H9 (cell line): ENCODE measurements at regions not wholly inside any gene's neighbourhood (a gene's known extent, or its start where the extent isn't known, plus 50 kb on each side); places are given as distances from the start of the nearest gene placed in this dataset.

ENCODE experiments used
- DNase-seq: peaks from one replicate; pipeline ENCODE4 v3.0.0-alpha.2; 2017
- H2AFZ ChIP-seq: one replicate; pipeline ENCODE4 v1.6.1; 2013; ENCODE audit warnings: mild to moderate bottlenecking, low read length, control low read depth, moderate library complexity
- H2AK5ac ChIP-seq: 2 replicates; pipeline ENCODE4 v1.6.1; 2013; ENCODE audit warnings: low read length, control low read depth, mixed read lengths; ENCODE audit not compliant: insufficient read length
- H2BK120ac ChIP-seq: one replicate; pipeline ENCODE4 v1.6.1; 2013; ENCODE audit warnings: low read depth, mild to moderate bottlenecking, low read length, control low read depth, inconsistent platforms; ENCODE audit not compliant: poor library complexity, severe bottlenecking
- H2BK12ac ChIP-seq: 2 replicates; pipeline ENCODE4 v1.6.1; 2013; ENCODE audit warnings: low read length, control low read depth, mixed read lengths, low read depth; ENCODE audit not compliant: insufficient read length
- H2BK15ac ChIP-seq: 2 replicates; pipeline ENCODE4 v1.6.1; 2013; ENCODE audit warnings: low read depth, low read length, control low read depth
- H2BK20ac ChIP-seq: one replicate; pipeline ENCODE4 v1.6.1; 2013; ENCODE audit warnings: low read depth, mild to moderate bottlenecking, low read length, control low read depth, inconsistent platforms; ENCODE audit not compliant: poor library complexity, severe bottlenecking
- H2BK5ac ChIP-seq: 2 replicates; pipeline ENCODE4 v1.6.1; 2013; ENCODE audit warnings: low read length, control low read depth, mixed read lengths; ENCODE audit not compliant: insufficient read length
- H3K14ac ChIP-seq: 2 replicates; pipeline ENCODE4 v1.6.1; 2013; ENCODE audit warnings: low read length, control low read depth; ENCODE audit not compliant: insufficient read depth
- H3K18ac ChIP-seq: 2 replicates; pipeline ENCODE4 v1.6.1; 2013; ENCODE audit warnings: low read depth, mild to moderate bottlenecking, mixed read lengths, low read length, control low read depth; ENCODE audit not compliant: insufficient read length
- H3K23ac ChIP-seq: 2 replicates; pipeline ENCODE4 v1.6.1; 2013; ENCODE audit warnings: low read length, control low read depth, mixed read lengths, low read depth; ENCODE audit not compliant: insufficient read length
- H3K23me2 ChIP-seq: 2 replicates; pipeline ENCODE4 v1.6.1; 2013; ENCODE audit warnings: low read depth, mild to moderate bottlenecking, mixed read lengths, low read length, control low read depth; ENCODE audit not compliant: insufficient read length, poor library complexity, severe bottlenecking
- H3K27ac ChIP-seq: 2 replicates; pipeline ENCODE4 v1.5.1; 2013; ENCODE audit warnings: low read length, control low read depth, mixed read lengths, low read depth; ENCODE audit not compliant: insufficient read length
- H3K27me3 ChIP-seq: 2 replicates; pipeline ENCODE4 v1.6.1; 2013; ENCODE audit warnings: low read length, control low read depth, inconsistent platforms; ENCODE audit not compliant: insufficient read depth
- H3K4ac ChIP-seq: 2 replicates; pipeline ENCODE4 v1.6.1; 2013; ENCODE audit warnings: low read depth, mild to moderate bottlenecking, control low read depth, inconsistent platforms, low read length, moderate library complexity
- H3K4me1 ChIP-seq: 2 replicates; pipeline ENCODE4 v1.6.1; 2013; ENCODE audit warnings: low read length, control low read depth, inconsistent platforms; ENCODE audit not compliant: insufficient read depth
- H3K4me2 ChIP-seq: 2 replicates; pipeline ENCODE4 v1.6.1; 2013; ENCODE audit warnings: low read length, control low read depth, mixed read lengths; ENCODE audit not compliant: insufficient read length, insufficient read depth
- H3K56ac ChIP-seq: 2 replicates; pipeline ENCODE4 v1.6.1; 2013; ENCODE audit warnings: low read depth, mild to moderate bottlenecking, mixed read lengths, low read length, control low read depth; ENCODE audit not compliant: insufficient read length
- H3K79me1 ChIP-seq: 2 replicates; pipeline ENCODE4 v1.6.1; 2013; ENCODE audit warnings: low read depth, mild to moderate bottlenecking, moderate library complexity, low read length, control low read depth, inconsistent platforms; ENCODE audit not compliant: insufficient read depth, poor library complexity, severe bottlenecking
- H3K79me2 ChIP-seq: 2 replicates; pipeline ENCODE4 v1.6.1; 2013; ENCODE audit warnings: low read length, control low read depth, inconsistent platforms; ENCODE audit not compliant: insufficient read depth
- H3K9ac ChIP-seq: 2 replicates; pipeline ENCODE4 v1.6.1; 2013; ENCODE audit warnings: low read length, control low read depth, mixed read lengths; ENCODE audit not compliant: insufficient read length; ENCODE audit errors: extremely low read depth
- H3K9me3 ChIP-seq: one replicate; pipeline ENCODE4 v1.6.1; 2013; ENCODE audit warnings: low read depth, low read length, inconsistent platforms; ENCODE audit not compliant: control insufficient read depth
- H3T11ph ChIP-seq: one replicate; pipeline ENCODE4 v1.6.1; 2013; ENCODE audit warnings: mild to moderate bottlenecking, low read length, control low read depth, inconsistent platforms
- H4K20me1 ChIP-seq: one replicate; pipeline ENCODE4 v1.6.1; 2013; ENCODE audit not compliant: control insufficient read depth, insufficient read length, insufficient read depth
- H4K5ac ChIP-seq: 2 replicates; pipeline ENCODE4 v1.6.1; 2013; ENCODE audit warnings: low read depth, mild to moderate bottlenecking, mixed read lengths, low read length, control low read depth; ENCODE audit not compliant: insufficient read length
- H4K8ac ChIP-seq: replicated peaks from 2 replicates; pipeline ENCODE4 v1.6.1; 2013; ENCODE audit warnings: low read length, control low read depth, mixed read lengths, low read depth; ENCODE audit not compliant: insufficient read length
- H4K91ac ChIP-seq: 2 replicates; pipeline ENCODE4 v1.6.1; 2013; ENCODE audit warnings: low read depth, mild to moderate bottlenecking, moderate library complexity, mixed read lengths, low read length, control low read depth; ENCODE audit not compliant: insufficient read length
- H3K27ac Mint-ChIP-seq, 3 experiments: 2 replicates in 2 of 3; 3 replicates in 1 of 3; pipeline ENCODE4 v1.8.0; 2020 to 2021; ENCODE audit warnings: mixed read lengths in 3 of 3, mild to moderate bottlenecking in 1 of 3, moderate library complexity in 1 of 3
- H3K27me3 Mint-ChIP-seq: 2 replicates; pipeline ENCODE4 v1.8.0; 2021; ENCODE audit warnings: low read depth, mild to moderate bottlenecking, moderate library complexity, mixed read lengths
- H3K36me3 Mint-ChIP-seq, 3 experiments: 2 replicates in 2 of 3; 3 replicates in 1 of 3; pipeline ENCODE4 v1.8.0; 2020 to 2021; ENCODE audit warnings: low read depth in 3 of 3, mixed read lengths in 3 of 3; ENCODE audit not compliant: insufficient read depth in 1 of 3
- H3K4me1 Mint-ChIP-seq, 2 experiments: 2 replicates each; pipeline ENCODE4 v1.8.0; 2020; ENCODE audit warnings: mixed read lengths in 2 of 2
- H3K4me3 Mint-ChIP-seq, 2 experiments: 2 replicates in 1 of 2; 3 replicates in 1 of 2; pipeline ENCODE4 v1.8.0; 2020 to 2021; ENCODE audit warnings: mild to moderate bottlenecking in 2 of 2, mixed read lengths in 2 of 2, moderate library complexity in 1 of 2
- H3K9me3 Mint-ChIP-seq, 2 experiments: 2 replicates in 1 of 2; 3 replicates in 1 of 2; pipeline ENCODE4 v1.8.0; 2020; ENCODE audit warnings: mild to moderate bottlenecking in 2 of 2, mixed read lengths in 2 of 2, moderate library complexity in 1 of 2
- CTCF ChIP-seq: fragments of 200-600 bp; sonication (generic); conservative IDR thresholded peaks from 3 replicates; pipeline ENCODE4 v1.8.0; 2021; ENCODE audit warnings: antibody characterized with exemption, mild to moderate bottlenecking
- WGBS: extraction: QIAGEN DNeasy Blood & Tissue Kit; methylation state at CpG from one replicate; pipeline ENCODE4 v1.1.7; 2013; ENCODE audit warnings: missing lambda C conversion rate, low lambda C conversion rate, mixed read lengths; ENCODE audit not compliant: insufficient read length; ENCODE audit errors: extremely low coverage; 5-methylcytosine and 5-hydroxymethylcytosine counted together

DNA sequence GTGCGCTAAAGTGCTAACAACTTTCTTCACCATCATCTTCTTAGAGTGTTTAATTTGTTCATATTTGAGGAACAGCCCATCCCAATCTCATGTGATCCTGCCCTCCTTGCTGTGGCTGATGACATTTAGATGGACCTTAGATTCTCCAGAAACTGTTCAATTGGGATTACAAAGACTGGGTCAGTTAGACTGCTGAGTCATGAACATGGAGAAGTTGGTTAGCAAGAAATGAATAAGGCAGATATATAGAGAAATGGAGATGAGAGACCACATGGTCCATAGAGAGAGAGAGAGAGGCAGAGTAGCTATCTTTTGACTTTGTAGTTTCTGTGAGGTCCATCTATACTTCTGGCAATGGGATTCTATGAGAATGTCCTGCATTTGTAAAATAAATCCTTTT, 275.9 kb downstream of the GLUD2 start:
- no peak for TF ChIP-seq CTCF
- no peak overlapping the region for H3K27ac Mint-ChIP-seq
- H3K4me3 Mint-ChIP-seq, result no peak overlapping the region
- Histone ChIP-seq H3K79me2 (no peaks in the 10 kb centered on the region), H2AK5ac (no peak overlapping the region), H3K23ac (no peak overlapping the region), H2BK120ac (no peak overlapping the region), H3K56ac (no peak overlapping the region), H3K4me2 (no peak overlapping the region), H2BK20ac (no peak overlapping the region), H3K27ac (no peak overlapping the region), H3T11ph (no peak overlapping the region), H4K5ac (no peak overlapping the region), H3K4me1 (no peaks in the 10 kb centered on the region), H4K20me1 (no peaks in the 10 kb centered on the region), H4K8ac (no peak overlapping the region), H3K23me2 (no peaks in the 10 kb centered on the region), H2BK12ac (no peak overlapping the region), H4K91ac (no peak overlapping the region), H3K9ac (no peak overlapping the region), H2AFZ (no peak overlapping the region), H3K4ac (no peak overlapping the region), H3K9me3 (peaks cover 27% of the 10 kb centered on the region), H2BK15ac (no peak overlapping the region), H3K27me3 (no peaks in the 10 kb centered on the region), H3K14ac (no peak overlapping the region), H2BK5ac (no peak overlapping the region), H3K18ac (no peak overlapping the region), H3K79me1 (no peaks in the 10 kb centered on the region)
- H3K4me1 Mint-ChIP-seq, result no peaks in the 10 kb centered on the region
- H3K9me3 Mint-ChIP-seq, result peaks cover 59 to 68% of the 10 kb centered on the region in 2 experiments
- no peak for DNase-seq
- no CpG with 5 or more reads among the region's 1 CpG for WGBS
- peaks cover 0 to 1% (median 0%) of the 10 kb centered on the region in 3 experiments; a peak in 2 of 7 replicates for H3K36me3 Mint-ChIP-seq
- peaks cover 3% of the 10 kb centered on the region; the same call in 1 of the 2 replicates for H3K27me3 Mint-ChIP-seq
